ENCODE measurements at regions not wholly inside any gene's neighbourhood (a gene's known extent, or its start where the extent isn't known, plus 50 kb on each side); places are given as distances from the start of the nearest gene placed in this dataset.

DNA sequence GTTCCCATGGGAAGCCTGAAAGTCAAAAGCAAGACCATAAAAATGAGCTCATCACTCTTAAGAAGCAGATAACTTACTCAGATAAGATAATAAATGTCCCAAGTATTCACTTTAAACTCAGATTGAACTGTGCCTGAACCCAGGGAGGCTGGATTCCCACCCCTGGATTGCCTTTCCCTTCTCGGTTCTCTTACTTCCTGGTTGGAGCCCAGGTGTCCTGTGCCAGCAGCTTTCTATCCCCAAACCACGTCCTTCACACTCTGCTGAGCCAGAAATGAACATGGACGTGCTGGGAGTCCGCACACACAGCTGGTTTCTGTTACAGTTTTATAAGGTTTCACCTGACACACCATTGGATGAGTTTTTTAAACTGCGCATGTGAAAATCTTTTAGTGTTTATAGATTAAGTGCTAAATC, 636.2 kb upstream of the IGFBP3 start:
- TF ChIP-seq, protein P1, sequence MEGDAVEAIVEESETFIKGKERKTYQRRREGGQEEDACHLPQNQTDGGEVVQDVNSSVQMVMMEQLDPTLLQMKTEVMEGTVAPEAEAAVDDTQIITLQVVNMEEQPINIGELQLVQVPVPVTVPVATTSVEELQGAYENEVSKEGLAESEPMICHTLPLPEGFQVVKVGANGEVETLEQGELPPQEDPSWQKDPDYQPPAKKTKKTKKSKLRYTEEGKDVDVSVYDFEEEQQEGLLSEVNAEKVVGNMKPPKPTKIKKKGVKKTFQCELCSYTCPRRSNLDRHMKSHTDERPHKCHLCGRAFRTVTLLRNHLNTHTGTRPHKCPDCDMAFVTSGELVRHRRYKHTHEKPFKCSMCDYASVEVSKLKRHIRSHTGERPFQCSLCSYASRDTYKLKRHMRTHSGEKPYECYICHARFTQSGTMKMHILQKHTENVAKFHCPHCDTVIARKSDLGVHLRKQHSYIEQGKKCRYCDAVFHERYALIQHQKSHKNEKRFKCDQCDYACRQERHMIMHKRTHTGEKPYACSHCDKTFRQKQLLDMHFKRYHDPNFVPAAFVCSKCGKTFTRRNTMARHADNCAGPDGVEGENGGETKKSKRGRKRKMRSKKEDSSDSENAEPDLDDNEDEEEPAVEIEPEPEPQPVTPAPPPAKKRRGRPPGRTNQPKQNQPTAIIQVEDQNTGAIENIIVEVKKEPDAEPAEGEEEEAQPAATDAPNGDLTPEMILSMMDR (IDR thresholded peaks at IDR 0.05; ENCODE audit: insufficient read depth, missing control alignments): no peak
- DNase-seq (ENCODE audit: insufficient read length, low spot score) (no peak), FAIRE-seq (no peak)

DNA sequence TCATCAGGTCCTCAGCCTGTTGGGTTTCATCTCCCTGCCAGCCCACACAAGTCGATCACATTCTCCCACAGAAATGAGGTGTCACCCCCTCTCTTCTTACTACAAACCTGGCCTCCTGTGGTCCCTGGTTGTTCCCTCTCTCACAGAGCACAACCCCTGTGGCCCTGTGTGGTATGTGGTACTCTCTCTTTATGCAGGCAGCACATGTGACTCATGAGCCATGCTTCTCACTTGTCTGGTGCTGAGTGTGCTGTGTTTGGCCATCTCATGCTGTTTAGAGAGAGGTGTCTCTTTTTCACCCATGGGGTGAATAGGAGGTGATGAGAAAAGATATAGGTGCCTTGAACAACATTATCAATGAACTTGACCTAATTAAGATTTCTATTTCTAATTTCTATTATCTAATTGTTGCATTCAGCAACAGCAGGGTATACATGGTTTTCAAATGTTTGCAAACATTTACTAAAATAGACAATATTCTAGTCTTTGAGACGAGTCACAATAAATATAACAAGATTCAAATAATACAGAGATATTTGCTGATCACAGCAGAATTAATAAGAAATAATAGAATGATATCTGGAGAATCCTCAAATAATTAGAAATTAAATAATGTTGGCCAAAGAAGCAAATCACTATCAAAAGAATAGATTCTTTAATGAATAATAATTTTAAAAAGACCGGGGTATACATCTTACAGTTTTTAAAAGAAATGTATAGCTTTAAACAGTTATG, 633.8 kb upstream of the IGFBP3 start:
- no peak for DNase-seq (ENCODE audit: insufficient read length, low spot score)
- FAIRE-seq: no peak
- TF ChIP-seq, protein P1 (IDR thresholded peaks at IDR 0.05; ENCODE audit: insufficient read depth, missing control alignments): no peak

DNA sequence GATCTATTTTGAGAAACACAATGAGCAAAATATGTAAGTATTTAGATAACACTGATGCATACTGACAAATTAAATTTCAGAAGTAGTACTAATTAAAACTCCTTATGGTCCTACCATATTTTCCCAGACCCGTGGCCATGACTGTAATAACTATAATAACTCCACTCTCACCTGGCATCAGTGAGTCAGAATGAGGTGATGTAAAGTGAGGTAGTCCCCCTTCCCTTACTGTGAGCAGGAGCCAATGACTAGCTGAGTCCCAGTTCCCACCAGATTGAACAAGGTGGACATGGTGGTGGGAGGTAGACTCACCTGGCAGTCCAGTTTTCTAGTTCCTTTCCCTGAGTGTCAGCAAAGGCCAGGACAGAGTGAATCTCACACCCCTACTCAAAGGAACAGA, 630.5 kb upstream of the IGFBP3 start:
- no peak for FAIRE-seq
- TF ChIP-seq, protein P1 (IDR thresholded peaks at IDR 0.05; ENCODE audit: insufficient read depth, missing control alignments): no peak
- no peak for DNase-seq (ENCODE audit: insufficient read length, low spot score)

DNA sequence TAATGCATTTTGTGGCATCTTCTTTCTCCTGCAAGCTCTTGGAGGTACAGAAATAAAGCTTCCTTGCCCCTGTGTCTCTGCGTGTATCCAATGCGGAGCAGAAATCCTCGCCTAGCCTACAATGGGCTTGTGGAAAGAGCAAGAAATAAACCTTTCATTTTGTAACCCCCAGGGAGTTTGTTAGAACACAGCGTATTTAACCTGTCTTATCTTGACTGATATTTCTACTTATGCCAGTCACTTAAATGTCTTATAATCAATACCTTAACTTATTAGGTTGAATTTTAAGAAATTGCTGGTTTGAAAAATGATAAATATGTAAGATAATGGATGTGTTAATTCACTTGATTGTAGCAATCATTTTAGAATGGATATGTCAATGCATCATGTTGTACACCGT, 629.8 kb upstream of the IGFBP3 start:
- TF ChIP-seq, protein P1 (IDR thresholded peaks at IDR 0.05; ENCODE audit: insufficient read depth, missing control alignments): no peak
- no peak for DNase-seq (ENCODE audit: insufficient read length, low spot score)
- no peak for FAIRE-seq

DNA sequence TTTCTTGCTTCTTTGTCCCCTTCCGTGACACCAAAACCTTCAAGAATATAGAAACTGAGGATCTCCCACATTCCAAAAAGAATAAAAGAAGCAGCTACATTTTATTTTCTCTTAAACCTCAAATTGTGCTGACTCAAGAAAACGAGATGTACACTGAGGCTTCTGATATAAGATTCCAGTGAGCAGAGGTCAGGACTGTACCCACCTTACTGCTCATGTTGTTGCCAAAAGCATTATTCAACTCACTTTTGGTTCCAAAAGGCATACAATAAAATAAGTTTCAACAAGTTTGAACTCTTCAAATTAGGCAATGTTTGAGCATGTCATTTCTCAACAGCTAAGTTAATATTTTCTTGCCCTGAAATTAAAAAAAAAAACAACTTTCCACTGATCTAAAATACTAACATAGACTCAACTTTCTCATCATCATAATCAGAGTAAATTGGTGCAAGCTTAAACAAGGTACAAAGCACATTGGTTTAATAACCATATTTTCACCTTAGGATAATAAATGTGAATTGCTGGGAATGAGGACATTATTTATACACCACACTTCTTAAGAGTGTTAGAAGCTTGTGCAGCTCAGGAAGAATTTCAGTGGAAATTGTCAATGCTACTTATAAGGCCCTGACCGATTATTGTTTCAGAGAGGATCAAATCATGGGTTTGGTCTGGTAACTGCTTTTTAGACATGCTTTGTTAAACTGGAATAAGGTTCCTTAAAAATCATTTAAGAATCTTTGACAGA, 629.0 kb upstream of the IGFBP3 start:
- no peak for DNase-seq (ENCODE audit: insufficient read length, low spot score)
- TF ChIP-seq, protein P1 (IDR thresholded peaks at IDR 0.05; ENCODE audit: insufficient read depth, missing control alignments): no peak
- FAIRE-seq: no peak

DNA sequence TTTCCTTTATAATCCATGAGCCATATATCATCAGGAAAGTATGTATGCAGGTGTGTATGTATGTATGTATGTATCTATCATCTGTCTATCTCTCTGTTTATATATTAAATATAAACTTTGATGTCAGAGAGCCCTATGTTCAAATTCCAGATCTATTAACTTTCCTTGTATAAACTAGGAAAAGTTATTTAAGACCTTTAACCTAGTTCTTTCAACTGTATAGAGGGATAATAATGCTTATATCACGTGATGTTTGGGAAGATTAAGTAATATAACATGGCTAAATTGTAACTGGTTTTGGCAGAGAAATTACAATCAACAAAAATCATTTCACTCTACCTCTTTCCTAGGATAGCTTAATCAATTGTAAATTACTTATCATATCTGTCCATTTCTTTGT, 628.3 kb upstream of the IGFBP3 start:
- no peak for DNase-seq (ENCODE audit: insufficient read length, low spot score)
- FAIRE-seq: no peak
- TF ChIP-seq, protein P1 (IDR thresholded peaks at IDR 0.05; ENCODE audit: insufficient read depth, missing control alignments): no peak

DNA sequence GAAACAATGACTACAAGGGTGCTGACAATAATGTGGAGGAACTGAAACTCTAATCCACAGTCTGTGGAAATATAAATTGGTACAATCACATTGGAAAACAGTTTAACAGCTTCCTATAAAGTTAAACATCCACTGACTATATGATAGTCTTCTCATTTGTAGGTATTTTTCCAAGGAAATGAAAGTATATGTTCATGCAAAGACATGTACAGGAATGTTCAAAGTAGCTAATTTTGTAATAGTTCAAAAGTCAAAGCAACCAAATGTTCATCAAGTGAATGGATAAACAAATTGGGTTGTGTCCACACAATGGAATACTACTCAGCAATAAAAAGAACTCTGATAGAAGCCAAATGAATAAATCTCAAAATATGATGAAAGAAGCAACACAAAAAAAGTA, 626.0 kb upstream of the IGFBP3 start:
- FAIRE-seq: no peak
- TF ChIP-seq, protein P1 (IDR thresholded peaks at IDR 0.05; ENCODE audit: insufficient read depth, missing control alignments): no peak
- no peak for DNase-seq (ENCODE audit: insufficient read length, low spot score)
